Endothelial cell of umbilical vein (primary cell): ENCODE measurements at regions not wholly inside any gene's neighbourhood (a gene's known extent, or its start where the extent isn't known, plus 50 kb on each side); places are given as distances from the start of the nearest gene placed in this dataset.

ENCODE experiments used
- BruUV-seq: library from RNA; stranded (reverse); fragments of 400-500 nt; replicated peaks from 2 replicates; lab custom pipeline; 2021; lab: Mats Ljungman, UMichigan
- CTCF ChIA-PET: fragments of 300-600, 350-600 bp; sonication (Branson Sonifier 250); formaldehyde crosslinking; loops from one replicate; lab custom pipeline; 2021; ENCODE audit warnings: antibody characterized with exemption, inconsistent platforms; lab: Charles Lee
- POLR2A ChIA-PET: fragments of 300-600, 350-600 bp; sonication (Branson Sonifier 250); formaldehyde crosslinking; loops from one replicate; lab custom pipeline; 2021; ENCODE audit warnings: antibody characterized with exemption, inconsistent platforms; lab: Charles Lee
- DNase-seq: peaks from one replicate; pipeline ENCODE4 v3.0.0-alpha.2; 2011; ENCODE audit warnings: low read depth, low spot score
- FAIRE-seq: peaks from 2 replicates; lab custom pipeline; 2011; peaks lifted over from hg19 to GRCh38; lab: Jason Lieb, UNC
- H2AFZ ChIP-seq: 2 replicates; pipeline ENCODE4 v1.6.0; 2012; ENCODE audit warnings: low read depth, low read length, control low read depth, inconsistent platforms
- H3K27ac ChIP-seq: 2 replicates; pipeline ENCODE4 v1.5.1; 2011; ENCODE audit warnings: low read depth, mild to moderate bottlenecking, control low read depth, low read length, moderate library complexity; ENCODE audit not compliant: insufficient read depth
- H3K27me3 ChIP-seq, 2 experiments: 2 replicates each; pipeline versions ENCODE4 v1.6.0 to v1.6.1; 2011; ENCODE audit warnings: low read length in 2 of 2, mixed read lengths in 1 of 2; ENCODE audit not compliant: control insufficient read depth in 2 of 2, insufficient read depth in 2 of 2
- H3K36me3 ChIP-seq, 2 experiments: 2 replicates in 1 of 2; 3 replicates in 1 of 2; pipeline ENCODE4 v1.5.1; 2011; ENCODE audit warnings: low read length in 2 of 2, mild to moderate bottlenecking in 1 of 2, moderate library complexity in 1 of 2; ENCODE audit not compliant: control insufficient read depth in 2 of 2, insufficient read depth in 2 of 2; ENCODE audit errors: extremely low read depth in 1 of 2
- H3K4me1 ChIP-seq: 3 replicates; pipeline ENCODE4 v1.5.1; 2011; ENCODE audit warnings: mild to moderate bottlenecking, low read length; ENCODE audit not compliant: control insufficient read depth, insufficient read depth; ENCODE audit errors: extremely low read depth
- H3K4me2 ChIP-seq: 2 replicates; pipeline ENCODE4 v1.6.1; 2011; ENCODE audit warnings: low read length, control low read depth, mixed read lengths; ENCODE audit not compliant: insufficient read depth
- H3K4me3 ChIP-seq, 3 experiments: fragments of 200-600 bp in 1 of 3; sonication (generic), shearing (Covaris generic) in 1 of 3; replicated peaks in 1 of 3; 2 replicates each; pipeline ENCODE4 v1.5.1; 2011 to 2016; ENCODE audit warnings: control low read depth in 3 of 3, low read length in 3 of 3, mild to moderate bottlenecking in 2 of 3, inconsistent platforms in 1 of 3, low read depth in 1 of 3, moderate library complexity in 1 of 3; ENCODE audit not compliant: insufficient read depth in 1 of 3
- H3K79me2 ChIP-seq: 2 replicates; pipeline ENCODE4 v1.6.0; 2012; ENCODE audit warnings: low read length, inconsistent platforms; ENCODE audit not compliant: control insufficient read depth, insufficient read depth
- H3K9ac ChIP-seq: replicated peaks from 2 replicates; pipeline ENCODE3; 2011; ENCODE audit warnings: low read length, control low read depth; ENCODE audit not compliant: insufficient read depth; ENCODE audit errors: extremely low read depth
- H3K9me1 ChIP-seq: replicated peaks from 3 replicates; pipeline ENCODE4 v1.6.0; 2011; ENCODE audit warnings: mild to moderate bottlenecking, low read length; ENCODE audit not compliant: control insufficient read depth, insufficient read depth; ENCODE audit errors: extremely low read depth
- H3K9me3 ChIP-seq: replicated peaks from 2 replicates; pipeline ENCODE4 v1.5.1; 2012; ENCODE audit warnings: low read length, inconsistent platforms; ENCODE audit not compliant: control insufficient read depth, insufficient read depth
- H4K20me1 ChIP-seq: replicated peaks from 2 replicates; pipeline ENCODE3; 2011; ENCODE audit warnings: mild to moderate bottlenecking, low read length; ENCODE audit not compliant: control insufficient read depth, insufficient read depth; ENCODE audit errors: extremely low read depth
- EZH2 ChIP-seq: IDR thresholded peaks from 2 replicates; pipeline ENCODE4 v1.6.1; 2012; ENCODE audit warnings: borderline replicate concordance, low read depth, mild to moderate bottlenecking, moderate library complexity, low read length, inconsistent platforms; ENCODE audit not compliant: severe bottlenecking
- FOS ChIP-seq: IDR thresholded peaks from 2 replicates; pipeline ENCODE4 v1.6.1; 2011; ENCODE audit warnings: mild to moderate bottlenecking, low read length, moderate library complexity, borderline replicate concordance; ENCODE audit not compliant: insufficient read depth
- GATA2 ChIP-seq: IDR thresholded peaks from 2 replicates; pipeline ENCODE4 v1.7.0; 2011; ENCODE audit warnings: low read depth, mild to moderate bottlenecking, moderate library complexity, mixed read lengths, low read length; ENCODE audit not compliant: insufficient read length, insufficient read depth
- JUN ChIP-seq: IDR thresholded peaks from 2 replicates; pipeline ENCODE4 v1.6.1; 2011; ENCODE audit warnings: borderline replicate concordance, low read depth; ENCODE audit not compliant: insufficient read length, insufficient read depth
- MYC ChIP-seq: IDR thresholded peaks from one replicate; pipeline ENCODE4 v1.6.1; 2011; ENCODE audit warnings: mild to moderate bottlenecking, low read depth, low read length
- POLR2A ChIP-seq: IDR thresholded peaks from 2 replicates; pipeline ENCODE4 v1.6.1; 2012; ENCODE audit warnings: low read depth, mild to moderate bottlenecking, control low read depth, low read length
- POLR2AphosphoS5 ChIP-seq: IDR thresholded peaks from 2 replicates; pipeline ENCODE4 v1.6.1; 2012; ENCODE audit warnings: low read depth, mild to moderate bottlenecking, control low read depth, low read length, moderate library complexity; ENCODE audit not compliant: insufficient read depth
- dilution Hi-C: fragments of 300-500 bp; cut with MboI; formaldehyde crosslinking; loops from one replicate; pipeline ENCODE4 v1.15.0; 2019; ENCODE audit warnings: low sequenced_read_pairs; ENCODE audit not compliant: extremely low pct_ligation_motif_present
- intact Hi-C: fragments of 100-400 bp; cut with micrococcal nuclease; formaldehyde crosslinking; loops from one replicate; pipeline ENCODE4 v1.10.0; 2022
- TF ChIP-seq, protein P1 (sequence below): IDR thresholded peaks from 2 replicates; pipeline ENCODE4 v1.6.1; 2011; ENCODE audit not compliant: insufficient read depth, insufficient read length
- TF ChIP-seq, protein P2 (sequence below), 2 donors: IDR thresholded peaks; 1 replicate in 1 of 2; 2 replicates in 1 of 2; pipeline ENCODE4 v1.5.1; 2011; ENCODE audit warnings: low read length in 2 of 2, mild to moderate bottlenecking in 2 of 2, moderate library complexity in 2 of 2, control low read depth in 1 of 2, inconsistent platforms in 1 of 2, low read depth in 1 of 2; ENCODE audit not compliant: insufficient read depth in 1 of 2; ENCODE audit errors: extremely low read depth in 1 of 2

DNA sequence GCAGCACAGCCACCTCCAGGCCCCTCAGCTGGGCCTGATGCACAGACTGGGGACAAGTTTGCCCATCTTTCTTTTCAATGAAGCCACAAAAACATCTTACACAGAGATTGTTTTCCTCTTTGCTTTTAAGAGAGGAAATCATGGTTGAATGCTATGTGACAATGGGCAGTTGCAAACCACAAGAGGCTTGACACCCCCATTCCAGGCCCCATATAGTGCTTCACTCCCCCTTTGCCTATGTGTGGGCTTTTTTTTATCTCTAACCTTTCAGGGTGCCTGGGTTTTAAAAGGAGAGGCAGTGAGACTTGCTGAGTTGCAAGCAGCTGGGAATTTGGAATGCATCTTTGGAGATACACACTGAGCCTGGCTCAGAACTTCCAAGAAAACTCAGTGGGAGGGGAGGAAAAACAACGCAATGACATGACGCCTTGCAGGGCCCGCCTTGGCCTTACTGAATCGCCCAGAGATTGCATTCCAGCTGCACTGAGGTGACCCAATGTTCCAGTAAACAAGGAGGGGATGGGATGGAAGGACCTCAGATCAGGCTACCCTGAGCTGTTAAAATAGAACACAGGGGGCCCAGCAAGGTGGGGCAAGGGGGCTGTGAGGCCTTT is 145.2 kb upstream of the ZNF648 start:
- dilution Hi-C loops: no loop called here
- Histone ChIP-seq H2AFZ (no peak overlapping the region), H4K20me1 (no peaks in the 10 kb centered on the region), H3K36me3 (no peaks in the 10 kb centered on the region), H3K27ac (no peak overlapping the region), H3K9ac (no peak overlapping the region), H3K9me1 (no peaks in the 10 kb centered on the region), H3K4me2 (no peak overlapping the region), H3K79me2 (no peaks in the 10 kb centered on the region), H3K9me3 (no peaks in the 10 kb centered on the region), H3K4me1 (no peaks in the 10 kb centered on the region), H3K4me3 (no peak overlapping the region), H3K27me3 (no peaks in the 10 kb centered on the region)
- no peak for TF ChIP-seq GATA2
- TF ChIP-seq, protein P1, sequence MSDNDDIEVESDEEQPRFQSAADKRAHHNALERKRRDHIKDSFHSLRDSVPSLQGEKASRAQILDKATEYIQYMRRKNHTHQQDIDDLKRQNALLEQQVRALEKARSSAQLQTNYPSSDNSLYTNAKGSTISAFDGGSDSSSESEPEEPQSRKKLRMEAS: no peak
- TF ChIP-seq, protein P2, sequence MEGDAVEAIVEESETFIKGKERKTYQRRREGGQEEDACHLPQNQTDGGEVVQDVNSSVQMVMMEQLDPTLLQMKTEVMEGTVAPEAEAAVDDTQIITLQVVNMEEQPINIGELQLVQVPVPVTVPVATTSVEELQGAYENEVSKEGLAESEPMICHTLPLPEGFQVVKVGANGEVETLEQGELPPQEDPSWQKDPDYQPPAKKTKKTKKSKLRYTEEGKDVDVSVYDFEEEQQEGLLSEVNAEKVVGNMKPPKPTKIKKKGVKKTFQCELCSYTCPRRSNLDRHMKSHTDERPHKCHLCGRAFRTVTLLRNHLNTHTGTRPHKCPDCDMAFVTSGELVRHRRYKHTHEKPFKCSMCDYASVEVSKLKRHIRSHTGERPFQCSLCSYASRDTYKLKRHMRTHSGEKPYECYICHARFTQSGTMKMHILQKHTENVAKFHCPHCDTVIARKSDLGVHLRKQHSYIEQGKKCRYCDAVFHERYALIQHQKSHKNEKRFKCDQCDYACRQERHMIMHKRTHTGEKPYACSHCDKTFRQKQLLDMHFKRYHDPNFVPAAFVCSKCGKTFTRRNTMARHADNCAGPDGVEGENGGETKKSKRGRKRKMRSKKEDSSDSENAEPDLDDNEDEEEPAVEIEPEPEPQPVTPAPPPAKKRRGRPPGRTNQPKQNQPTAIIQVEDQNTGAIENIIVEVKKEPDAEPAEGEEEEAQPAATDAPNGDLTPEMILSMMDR (IDR thresholded peaks at IDR 0.05; ENCODE audit: extremely low read depth in 1 of 2, insufficient read depth in 1 of 2, low read depth in 1 of 2, low read length in 2 of 2): no peak
- no peak for TF ChIP-seq EZH2
- no peak for TF ChIP-seq MYC
- TF ChIP-seq POLR2A: no peak
- TF ChIP-seq FOS: no peak
- TF ChIP-seq JUN: no peak
- no peak for TF ChIP-seq POLR2AphosphoS5
- intact Hi-C loops: no loop called here
- POLR2A ChIA-PET: no interaction called here
- CTCF ChIA-PET: no interaction called here
- FAIRE-seq: no peak
- BruUV-seq: no TSS peak
- DNase-seq: no peak
